HL-60 (cell line): ENCODE measurements at regions not wholly inside any gene's neighbourhood (a gene's known extent, or its start where the extent isn't known, plus 50 kb on each side); places are given as distances from the start of the nearest gene placed in this dataset.

Source experiments
- DNase-seq, 2 experiments: peaks; one replicate each; pipeline ENCODE4 v3.0.0-alpha.2; 2010 to 2020; ENCODE audit warnings: low read depth in 1 of 2, low spot score in 1 of 2
- H3K27ac ChIP-seq: fragments of 250-450 bp; sonication (Bioruptor Pico); replicated peaks from 2 replicates; pipeline ENCODE4 v1.5.1; 2020; ENCODE audit warnings: mild to moderate bottlenecking, moderate library complexity
- H3K27me3 ChIP-seq: fragments of 250-450 bp; sonication (Bioruptor Pico); 2 replicates; pipeline ENCODE4 v1.5.1; 2021; ENCODE audit warnings: mild to moderate bottlenecking, moderate library complexity; ENCODE audit not compliant: insufficient read depth, poor library complexity, severe bottlenecking
- H3K4me3 ChIP-seq: replicated peaks from 2 replicates; pipeline ENCODE4 v1.5.1; 2011; ENCODE audit warnings: mild to moderate bottlenecking, control low read depth, low read length; ENCODE audit not compliant: insufficient read depth
- GABPA ChIP-seq: IDR thresholded peaks from 2 replicates; pipeline ENCODE4 v1.6.1; 2012; ENCODE audit warnings: low read depth
- POLR2AphosphoS5 ChIP-seq: IDR thresholded peaks from 2 replicates; pipeline ENCODE4 v1.6.1; 2012; ENCODE audit warnings: low read depth
- SPI1 ChIP-seq: IDR thresholded peaks from 2 replicates; pipeline ENCODE4 v1.6.1; 2012; ENCODE audit warnings: low read depth, mild to moderate bottlenecking, borderline replicate concordance
- TF ChIP-seq, protein P1 (sequence below): IDR thresholded peaks from 2 replicates; pipeline ENCODE4 v1.6.1; 2012; ENCODE audit warnings: low read depth; ENCODE audit not compliant: insufficient replicate concordance
- TF ChIP-seq, protein P2 (sequence below): IDR thresholded peaks from one replicate; pipeline ENCODE4 v1.5.1; 2011; ENCODE audit warnings: low read length, control low read depth, inconsistent platforms; ENCODE audit not compliant: insufficient read depth

DNA sequence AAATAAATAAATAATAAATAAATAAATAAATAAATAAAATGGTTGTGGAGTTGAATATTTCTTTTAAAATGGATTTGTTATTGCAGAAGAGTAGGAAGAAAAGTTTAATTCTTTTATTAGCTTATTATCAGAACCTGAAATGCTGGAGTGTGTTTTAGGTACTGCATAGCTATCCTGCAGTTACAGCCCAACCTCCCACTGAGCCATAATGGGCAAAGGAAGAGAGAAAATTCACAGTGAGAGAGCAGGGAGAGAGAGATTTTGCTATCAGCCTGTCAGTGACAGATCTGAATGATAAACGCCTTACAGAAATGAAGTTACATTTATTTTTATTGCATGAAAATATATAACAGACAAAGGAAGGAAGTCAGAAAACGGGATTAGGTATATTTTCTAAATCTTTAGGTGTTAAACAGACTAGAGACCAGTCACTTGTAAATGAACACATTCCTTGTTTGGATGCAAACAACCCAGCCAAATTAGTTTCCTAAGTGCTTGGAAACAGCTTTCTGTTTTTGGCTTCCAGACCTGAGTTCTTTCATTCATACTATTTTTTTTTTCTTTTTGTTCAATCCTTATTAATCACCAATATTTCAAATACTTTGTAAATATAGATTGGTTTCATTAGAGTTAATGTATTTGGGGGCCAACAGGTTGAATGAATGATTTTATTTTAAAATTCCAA, 425.3 kb downstream of the USP25 start:
- TF ChIP-seq, protein P1, sequence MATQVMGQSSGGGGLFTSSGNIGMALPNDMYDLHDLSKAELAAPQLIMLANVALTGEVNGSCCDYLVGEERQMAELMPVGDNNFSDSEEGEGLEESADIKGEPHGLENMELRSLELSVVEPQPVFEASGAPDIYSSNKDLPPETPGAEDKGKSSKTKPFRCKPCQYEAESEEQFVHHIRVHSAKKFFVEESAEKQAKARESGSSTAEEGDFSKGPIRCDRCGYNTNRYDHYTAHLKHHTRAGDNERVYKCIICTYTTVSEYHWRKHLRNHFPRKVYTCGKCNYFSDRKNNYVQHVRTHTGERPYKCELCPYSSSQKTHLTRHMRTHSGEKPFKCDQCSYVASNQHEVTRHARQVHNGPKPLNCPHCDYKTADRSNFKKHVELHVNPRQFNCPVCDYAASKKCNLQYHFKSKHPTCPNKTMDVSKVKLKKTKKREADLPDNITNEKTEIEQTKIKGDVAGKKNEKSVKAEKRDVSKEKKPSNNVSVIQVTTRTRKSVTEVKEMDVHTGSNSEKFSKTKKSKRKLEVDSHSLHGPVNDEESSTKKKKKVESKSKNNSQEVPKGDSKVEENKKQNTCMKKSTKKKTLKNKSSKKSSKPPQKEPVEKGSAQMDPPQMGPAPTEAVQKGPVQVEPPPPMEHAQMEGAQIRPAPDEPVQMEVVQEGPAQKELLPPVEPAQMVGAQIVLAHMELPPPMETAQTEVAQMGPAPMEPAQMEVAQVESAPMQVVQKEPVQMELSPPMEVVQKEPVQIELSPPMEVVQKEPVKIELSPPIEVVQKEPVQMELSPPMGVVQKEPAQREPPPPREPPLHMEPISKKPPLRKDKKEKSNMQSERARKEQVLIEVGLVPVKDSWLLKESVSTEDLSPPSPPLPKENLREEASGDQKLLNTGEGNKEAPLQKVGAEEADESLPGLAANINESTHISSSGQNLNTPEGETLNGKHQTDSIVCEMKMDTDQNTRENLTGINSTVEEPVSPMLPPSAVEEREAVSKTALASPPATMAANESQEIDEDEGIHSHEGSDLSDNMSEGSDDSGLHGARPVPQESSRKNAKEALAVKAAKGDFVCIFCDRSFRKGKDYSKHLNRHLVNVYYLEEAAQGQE = no peak
- TF ChIP-seq, protein P2, sequence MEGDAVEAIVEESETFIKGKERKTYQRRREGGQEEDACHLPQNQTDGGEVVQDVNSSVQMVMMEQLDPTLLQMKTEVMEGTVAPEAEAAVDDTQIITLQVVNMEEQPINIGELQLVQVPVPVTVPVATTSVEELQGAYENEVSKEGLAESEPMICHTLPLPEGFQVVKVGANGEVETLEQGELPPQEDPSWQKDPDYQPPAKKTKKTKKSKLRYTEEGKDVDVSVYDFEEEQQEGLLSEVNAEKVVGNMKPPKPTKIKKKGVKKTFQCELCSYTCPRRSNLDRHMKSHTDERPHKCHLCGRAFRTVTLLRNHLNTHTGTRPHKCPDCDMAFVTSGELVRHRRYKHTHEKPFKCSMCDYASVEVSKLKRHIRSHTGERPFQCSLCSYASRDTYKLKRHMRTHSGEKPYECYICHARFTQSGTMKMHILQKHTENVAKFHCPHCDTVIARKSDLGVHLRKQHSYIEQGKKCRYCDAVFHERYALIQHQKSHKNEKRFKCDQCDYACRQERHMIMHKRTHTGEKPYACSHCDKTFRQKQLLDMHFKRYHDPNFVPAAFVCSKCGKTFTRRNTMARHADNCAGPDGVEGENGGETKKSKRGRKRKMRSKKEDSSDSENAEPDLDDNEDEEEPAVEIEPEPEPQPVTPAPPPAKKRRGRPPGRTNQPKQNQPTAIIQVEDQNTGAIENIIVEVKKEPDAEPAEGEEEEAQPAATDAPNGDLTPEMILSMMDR = no peak
- no peak for TF ChIP-seq POLR2AphosphoS5
- no peak for TF ChIP-seq GABPA
- TF ChIP-seq SPI1 = no peak
- Histone ChIP-seq H3K27me3 (no peaks in the 10 kb centered on the region), H3K27ac (no peak overlapping the region), H3K4me3 (no peak overlapping the region)
- DNase-seq = no peak

DNA sequence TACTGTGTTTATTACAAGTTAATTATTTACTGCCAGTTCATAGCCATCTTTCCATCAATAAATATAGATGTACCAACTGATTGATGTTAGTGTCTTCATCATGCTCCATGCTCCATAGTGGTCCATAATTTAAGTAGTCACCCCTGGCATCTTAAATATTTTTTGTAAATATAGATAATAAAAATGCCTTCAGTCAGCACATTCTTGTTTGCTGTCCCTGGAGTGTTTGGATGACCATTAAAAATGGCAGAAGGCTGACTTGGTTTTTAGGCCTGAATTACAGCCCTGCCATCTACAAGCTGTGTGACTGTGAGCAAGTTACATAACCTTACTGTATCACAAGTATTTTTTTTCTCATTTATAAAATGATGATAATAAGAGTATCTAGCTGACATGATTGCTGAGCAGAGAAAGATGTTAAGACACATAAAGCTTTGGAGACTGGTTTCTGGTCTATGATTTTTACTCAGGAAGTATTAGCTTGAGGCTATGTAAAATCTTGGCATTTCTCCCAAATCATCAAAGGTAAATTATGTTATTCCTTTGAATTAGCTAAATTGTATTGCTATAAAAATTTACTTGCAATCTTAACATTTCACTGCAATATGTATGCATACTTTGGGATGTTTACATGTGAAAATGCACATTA, 427.2 kb downstream of the USP25 start:
- no peaks in the 10 kb centered on the region for H3K27me3 ChIP-seq
- no peak overlapping the region for H3K4me3 ChIP-seq
- no peak overlapping the region for H3K27ac ChIP-seq
- no peak for TF ChIP-seq SPI1
- TF ChIP-seq GABPA = no peak
- no peak for DNase-seq

DNA sequence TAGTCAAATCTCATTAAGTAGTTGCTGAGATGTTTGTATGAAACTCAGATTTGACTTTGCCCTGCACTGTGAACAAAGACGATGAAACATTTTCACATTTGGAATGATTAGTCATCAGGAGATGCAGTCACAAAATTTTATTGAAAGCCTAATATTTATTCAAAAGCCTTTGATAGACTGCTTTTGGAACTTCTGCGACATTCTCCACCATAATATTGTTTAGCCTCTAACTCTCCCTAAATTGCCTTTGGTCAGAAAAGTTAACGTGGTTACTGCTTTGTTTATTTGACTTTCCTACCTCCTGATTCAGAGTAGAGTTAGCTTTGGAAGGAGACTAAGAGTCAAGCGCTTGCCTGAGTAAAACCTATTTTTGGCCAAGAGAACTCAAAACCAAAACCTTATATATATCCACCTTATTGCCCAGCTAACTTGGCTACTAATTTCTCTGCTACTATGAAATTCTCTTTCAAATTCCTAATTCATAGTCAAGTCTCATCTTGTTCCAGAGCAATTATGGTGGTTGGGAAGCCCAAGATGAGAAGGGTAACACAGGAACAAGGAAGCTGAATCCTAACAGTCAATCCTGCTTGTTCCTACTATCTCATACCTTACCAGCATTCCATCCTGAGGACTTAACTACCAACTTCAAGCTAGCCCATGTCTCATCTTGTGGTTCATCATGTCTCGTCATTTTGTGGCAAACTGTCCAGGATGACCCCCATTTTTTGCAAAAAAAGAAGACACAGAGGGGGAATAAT, 429.6 kb downstream of the USP25 start:
- H3K4me3 ChIP-seq = no peak overlapping the region
- TF ChIP-seq GABPA (no peak), SPI1 (no peak), POLR2AphosphoS5 (no peak)
- TF ChIP-seq, protein P1 = no peak
- TF ChIP-seq, protein P2 = no peak
- H3K27ac ChIP-seq = no peak overlapping the region
- no peak for DNase-seq
- H3K27me3 ChIP-seq = no peaks in the 10 kb centered on the region

DNA sequence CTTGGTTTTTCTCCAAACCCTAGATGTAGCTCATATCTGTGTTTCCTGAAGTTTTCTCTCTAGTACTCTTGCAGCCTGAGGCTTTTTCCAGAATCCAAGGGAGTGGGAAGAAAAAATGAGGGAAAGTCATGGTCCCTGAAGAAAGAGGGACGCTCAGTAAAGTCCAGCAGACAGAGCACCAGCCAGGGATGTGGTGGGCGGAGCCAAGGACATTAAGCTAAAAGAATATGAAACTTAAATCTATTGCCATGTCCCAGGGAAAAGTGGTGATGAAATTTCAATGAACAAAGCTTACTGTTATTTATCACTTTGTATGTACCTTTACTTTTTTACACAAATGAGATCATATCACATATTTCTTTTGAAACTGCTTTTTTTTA, 430.2 kb downstream of the USP25 start:
- Histone ChIP-seq H3K27me3 (no peaks in the 10 kb centered on the region), H3K4me3 (no peak overlapping the region), H3K27ac (no peak overlapping the region)
- no peak for DNase-seq
- TF ChIP-seq SPI1 (no peak), GABPA (no peak), POLR2AphosphoS5 (no peak)
- TF ChIP-seq, protein P2 = no peak
- TF ChIP-seq, protein P1 = no peak
